SK-N-SH (cell line): ENCODE measurements at regions not wholly inside any gene's neighbourhood (a gene's known extent, or its start where the extent isn't known, plus 50 kb on each side); places are given as distances from the start of the nearest gene placed in this dataset.

Experiments used
- CTCF ChIA-PET: fragments of 300-600, 350-600 bp; formaldehyde crosslinking; extraction: SDS; loops from one replicate; lab custom pipeline; 2021; lab: Yijun Ruan, JAX
- POLR2A ChIA-PET: fragments of 350-600 bp; sonication (Branson Sonifier 250); formaldehyde crosslinking; extraction: SDS; loops from one replicate; lab custom pipeline; 2020; ENCODE audit warnings: antibody characterized with exemption, inconsistent platforms; lab: Yijun Ruan, JAX
- DNase-seq: peaks from one replicate; pipeline ENCODE4 v3.0.0; 2012
- H2AFZ ChIP-seq: fragments of 200-600 bp; sonication (generic); 2 replicates; pipeline ENCODE4 v1.8.1; 2016; ENCODE audit warnings: antibody characterized with exemption, mild to moderate bottlenecking, low read depth
- H3F3A ChIP-seq: fragments of 200-600 bp; sonication (generic); replicated peaks from 2 replicates; pipeline ENCODE3; 2016; ENCODE audit warnings: antibody characterized with exemption, mild to moderate bottlenecking; ENCODE audit not compliant: insufficient read depth
- H3K27ac ChIP-seq, 2 experiments: fragments of 200-500 bp in 1 of 2; fragments of 200-600 bp in 1 of 2; sonication (Bioruptor generic) in 1 of 2; sonication (generic), shearing (Covaris generic) in 1 of 2; 2 replicates each; pipeline versions ENCODE4 v1.5.1 to v1.6.1; 2014 to 2016; ENCODE audit warnings: low read depth in 2 of 2, inconsistent platforms in 1 of 2, low read length in 1 of 2, mild to moderate bottlenecking in 1 of 2, mixed read lengths in 1 of 2
- H3K27me3 ChIP-seq: fragments of 200-600 bp; sonication (generic), shearing (Covaris generic); 2 replicates; pipeline ENCODE4 v1.6.1; 2016; ENCODE audit warnings: mixed run types; ENCODE audit not compliant: insufficient read depth
- H3K36me3 ChIP-seq, 2 experiments: fragments of 200-500 bp in 1 of 2; fragments of 200-600 bp in 1 of 2; sonication (Bioruptor generic) in 1 of 2; sonication (generic) in 1 of 2; replicated peaks in 1 of 2; 2 replicates each; pipeline versions ENCODE3 to v1.5.1; 2014 to 2016; ENCODE audit warnings: low read length in 1 of 2, mild to moderate bottlenecking in 1 of 2; ENCODE audit not compliant: insufficient read depth in 2 of 2, control insufficient read depth in 1 of 2
- H3K4me1 ChIP-seq, 2 experiments: fragments of 200-500 bp in 1 of 2; fragments of 200-600 bp in 1 of 2; sonication (Bioruptor generic) in 1 of 2; sonication (generic), shearing (Covaris generic) in 1 of 2; 2 replicates each; pipeline versions ENCODE4 v1.5.1 to v1.6.1; 2014 to 2016; ENCODE audit warnings: low read depth in 1 of 2, low read length in 1 of 2, mixed run types in 1 of 2; ENCODE audit not compliant: insufficient read depth in 2 of 2, control insufficient read depth in 1 of 2
- H3K4me2 ChIP-seq: fragments of 200-600 bp; sonication (generic), shearing (Covaris generic); 2 replicates; pipeline ENCODE4 v1.6.1; 2017; ENCODE audit warnings: mixed run types
- H3K4me3 ChIP-seq, 2 experiments: fragments of 200-500 bp in 1 of 2; fragments of 200-600 bp in 1 of 2; sonication (Bioruptor generic) in 1 of 2; sonication (generic), shearing (Covaris generic) in 1 of 2; 2 replicates each; pipeline versions ENCODE4 v1.5.1 to v1.8.1; 2014 to 2016; ENCODE audit warnings: low read depth in 2 of 2, inconsistent platforms in 1 of 2, low read length in 1 of 2, mild to moderate bottlenecking in 1 of 2, mixed read lengths in 1 of 2, moderate library complexity in 1 of 2
- H3K79me2 ChIP-seq: fragments of 200-600 bp; sonication (generic); 2 replicates; pipeline ENCODE4 v1.8.1; 2017; ENCODE audit warnings: mild to moderate bottlenecking; ENCODE audit not compliant: insufficient read depth
- H3K9ac ChIP-seq: fragments of 200-600 bp; sonication (generic); 2 replicates; pipeline ENCODE4 v1.6.1; 2017; ENCODE audit warnings: mixed run types
- H3K9me2 ChIP-seq: fragments of 200-600 bp; sonication (generic); 2 replicates; pipeline ENCODE4 v1.6.1; 2017; ENCODE audit warnings: mixed run types
- H3K9me3 ChIP-seq: fragments of 200-600 bp; sonication (generic); 2 replicates; pipeline ENCODE4 v1.6.1; 2017; ENCODE audit warnings: mixed run types, mild to moderate bottlenecking, moderate library complexity
- H4K20me1 ChIP-seq: fragments of 200-600 bp; sonication (generic); 2 replicates; pipeline ENCODE4 v1.6.1; 2017; ENCODE audit warnings: mild to moderate bottlenecking, mixed run types; ENCODE audit not compliant: insufficient read depth
- ELF1 ChIP-seq: IDR thresholded peaks from 2 replicates; pipeline ENCODE4 v1.4.0; 2012
- EP300 ChIP-seq, 2 experiments: IDR thresholded peaks; 2 replicates each; pipeline versions ENCODE4 v1.4.0 to v1.6.1; 2012; ENCODE audit warnings: borderline replicate concordance in 1 of 2, low read depth in 1 of 2, low read length in 1 of 2
- FOSL2 ChIP-seq: IDR thresholded peaks from 2 replicates; pipeline ENCODE4 v1.4.0; 2012; ENCODE audit warnings: low read depth, mild to moderate bottlenecking, moderate library complexity, borderline replicate concordance
- FOXJ3 ChIP-seq: sonication (generic); formaldehyde crosslinking; IDR thresholded peaks from 2 replicates; pipeline ENCODE4 v1.5.1; 2020; ENCODE audit warnings: mild to moderate bottlenecking, missing genetic modification reagents
- FOXM1 ChIP-seq: IDR thresholded peaks from 2 replicates; pipeline ENCODE4 v1.4.0; 2012; ENCODE audit warnings: low read depth, mild to moderate bottlenecking
- GATA2 ChIP-seq: sonication (generic); formaldehyde crosslinking; IDR thresholded peaks from 2 replicates; pipeline ENCODE4 v1.5.0; 2020; ENCODE audit warnings: mild to moderate bottlenecking, missing genetic modification reagents
- JUND ChIP-seq: IDR thresholded peaks from 2 replicates; pipeline ENCODE4 v1.4.0; 2012
- MXI1 ChIP-seq: IDR thresholded peaks from 2 replicates; pipeline ENCODE4 v1.6.1; 2012; ENCODE audit warnings: mild to moderate bottlenecking, low read depth, low read length, improper control_type of control experiment
- NRF1 ChIP-seq: IDR thresholded peaks from 2 replicates; pipeline ENCODE4 v1.6.1; 2012; ENCODE audit warnings: low read depth, mild to moderate bottlenecking, low read length
- PBX3 ChIP-seq: IDR thresholded peaks from 2 replicates; pipeline ENCODE4; 2012
- POLR2AphosphoS5 ChIP-seq: IDR thresholded peaks from 2 replicates; pipeline ENCODE4 v1.6.1; 2012; ENCODE audit warnings: low read depth, low read length
- RAD21 ChIP-seq: IDR thresholded peaks from 2 replicates; pipeline ENCODE4 v1.6.1; 2012; ENCODE audit warnings: mild to moderate bottlenecking, low read length
- RFX5 ChIP-seq: IDR thresholded peaks from 2 replicates; pipeline ENCODE4 v1.6.1; 2012; ENCODE audit warnings: mild to moderate bottlenecking, improper control_type of control experiment, low read length
- TAF1 ChIP-seq: IDR thresholded peaks from 2 replicates; pipeline ENCODE4 v1.6.1; 2012; ENCODE audit warnings: low read depth, mild to moderate bottlenecking, low read length, moderate library complexity, borderline replicate concordance
- TCF12 ChIP-seq: IDR thresholded peaks from 2 replicates; pipeline ENCODE4 v1.4.0; 2012
- TEAD4 ChIP-seq: IDR thresholded peaks from 2 replicates; pipeline ENCODE4 v1.4.0; 2012; ENCODE audit warnings: mild to moderate bottlenecking, borderline replicate concordance; ENCODE audit not compliant: insufficient read depth
- USF1 ChIP-seq: IDR thresholded peaks from 2 replicates; pipeline ENCODE4 v1.4.0; 2012; ENCODE audit warnings: low read depth, borderline replicate concordance
- YY1 ChIP-seq: IDR thresholded peaks from 2 replicates; pipeline ENCODE4 v1.4.0; 2012; ENCODE audit warnings: low read depth, mild to moderate bottlenecking
- ZBTB33 ChIP-seq: IDR thresholded peaks from 2 replicates; pipeline ENCODE4 v1.4.0; 2012; ENCODE audit warnings: low read depth, borderline replicate concordance
- WGBS: methylation state at CpG from one replicate; pipeline ENCODE4 v1.1.6; 2017; ENCODE audit warnings: low lambda C conversion rate; 5-methylcytosine and 5-hydroxymethylcytosine counted together
- TF ChIP-seq, protein P1 (sequence below): fragments of 200-600 bp; sonication (generic); IDR thresholded peaks from 2 replicates; pipeline ENCODE4 v1.6.1; 2017; ENCODE audit warnings: antibody characterized with exemption, mild to moderate bottlenecking, moderate library complexity
- TF ChIP-seq, protein P2 (sequence below): fragments of 150-350 bp; IDR thresholded peaks from 2 replicates; pipeline ENCODE4 v1.6.1; 2016; ENCODE audit warnings: mild to moderate bottlenecking, low read depth, low read length

GRCh38 chr11:15896530-15896929 is 459.8 kb downstream of the SOX6 start:
- no peak overlapping the region for H3K9ac ChIP-seq
- no peak overlapping the region for H3K4me2 ChIP-seq
- H3K9me3 ChIP-seq, result no peaks in the 10 kb centered on the region
- TF ChIP-seq RAD21, result no peak
- no peak for TF ChIP-seq RFX5
- no peak for TF ChIP-seq GATA2 (CRISPR knock-in tag)
- TF ChIP-seq POLR2AphosphoS5, result no peak
- TF ChIP-seq ZBTB33, result no peak
- H3F3A ChIP-seq, result no peaks in the 10 kb centered on the region
- POLR2A ChIA-PET, result no interaction called here
- no peak overlapping the region for H3K27ac ChIP-seq
- H3K9me2 ChIP-seq, result no peaks in the 10 kb centered on the region
- 57% methylated on average over 3 of the region's 3 CpGs for WGBS
- no peak for DNase-seq
- H3K36me3 ChIP-seq, result no peaks in the 10 kb centered on the region
- H3K4me3 ChIP-seq, result no peak overlapping the region
- no peak overlapping the region for H2AFZ ChIP-seq
- CTCF ChIA-PET, result no interaction called here
- no peaks in the 10 kb centered on the region for H3K79me2 ChIP-seq
- no peaks in the 10 kb centered on the region for H4K20me1 ChIP-seq
- peaks cover 0 to 19% of the 10 kb centered on the region in 2 experiments; a peak in 3 of 4 replicates for H3K4me1 ChIP-seq
- H3K27me3 ChIP-seq, result no peaks in the 10 kb centered on the region

DNA sequence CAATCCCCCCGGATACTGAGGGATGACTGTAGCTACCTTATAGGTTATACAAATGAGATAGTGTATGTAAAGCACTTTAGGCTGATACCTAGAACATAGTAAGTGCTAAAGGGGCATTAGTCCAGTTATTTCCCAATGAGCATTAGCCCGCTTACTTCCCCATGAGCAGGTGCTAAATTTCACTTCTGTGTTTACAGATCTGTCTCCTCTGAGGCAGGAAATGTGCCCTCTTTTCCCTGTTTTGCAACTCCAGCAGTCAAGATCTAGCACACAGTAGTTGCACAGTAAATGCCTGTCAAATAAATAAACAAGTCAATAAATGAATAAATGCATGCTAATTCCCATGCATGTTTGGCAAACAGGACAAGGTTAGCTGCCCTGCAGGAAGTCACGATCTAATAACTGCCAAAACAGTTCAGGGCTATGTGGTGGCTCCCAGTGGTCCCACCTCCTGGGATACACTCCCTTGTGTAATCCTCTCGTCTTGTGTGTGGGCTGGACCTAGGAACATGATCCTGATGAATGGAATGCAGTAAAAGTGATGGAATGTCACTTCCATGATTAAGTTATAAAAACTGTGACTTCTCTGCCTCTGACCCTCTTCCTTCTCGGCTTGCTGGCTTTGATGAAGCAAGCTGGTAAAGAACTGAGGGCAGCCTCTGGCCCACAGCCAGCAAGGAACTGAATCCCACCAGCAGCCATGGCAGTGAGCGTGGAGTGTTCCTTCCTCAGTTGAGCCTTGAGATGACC is 459.0 kb downstream of the SOX6 start:
- H3K4me2 ChIP-seq, result no peak overlapping the region
- POLR2A ChIA-PET, result no interaction called here
- no peak overlapping the region for H3K4me3 ChIP-seq
- no peaks in the 10 kb centered on the region for H4K20me1 ChIP-seq
- no peak overlapping the region for H2AFZ ChIP-seq
- no peaks in the 10 kb centered on the region for H3K9me3 ChIP-seq
- TF ChIP-seq NRF1 (no peak), RAD21 (no peak), EP300 (IDR thresholded peaks at IDR 0.05; ENCODE audit: borderline replicate concordance in 1 of 2, low read depth in 1 of 2, low read length in 1 of 2) (no peak), JUND (no peak), POLR2AphosphoS5 (no peak), MXI1 (no peak), PBX3 (no peak), ELF1 (no peak), FOXM1 (no peak), FOXJ3 (CRISPR knock-in tag) (no peak), TCF12 (no peak), GATA2 (CRISPR knock-in tag) (no peak), USF1 (no peak), TEAD4 (no peak), RFX5 (no peak), FOSL2 (no peak), YY1 (no peak), TAF1 (no peak)
- TF ChIP-seq, protein P1, sequence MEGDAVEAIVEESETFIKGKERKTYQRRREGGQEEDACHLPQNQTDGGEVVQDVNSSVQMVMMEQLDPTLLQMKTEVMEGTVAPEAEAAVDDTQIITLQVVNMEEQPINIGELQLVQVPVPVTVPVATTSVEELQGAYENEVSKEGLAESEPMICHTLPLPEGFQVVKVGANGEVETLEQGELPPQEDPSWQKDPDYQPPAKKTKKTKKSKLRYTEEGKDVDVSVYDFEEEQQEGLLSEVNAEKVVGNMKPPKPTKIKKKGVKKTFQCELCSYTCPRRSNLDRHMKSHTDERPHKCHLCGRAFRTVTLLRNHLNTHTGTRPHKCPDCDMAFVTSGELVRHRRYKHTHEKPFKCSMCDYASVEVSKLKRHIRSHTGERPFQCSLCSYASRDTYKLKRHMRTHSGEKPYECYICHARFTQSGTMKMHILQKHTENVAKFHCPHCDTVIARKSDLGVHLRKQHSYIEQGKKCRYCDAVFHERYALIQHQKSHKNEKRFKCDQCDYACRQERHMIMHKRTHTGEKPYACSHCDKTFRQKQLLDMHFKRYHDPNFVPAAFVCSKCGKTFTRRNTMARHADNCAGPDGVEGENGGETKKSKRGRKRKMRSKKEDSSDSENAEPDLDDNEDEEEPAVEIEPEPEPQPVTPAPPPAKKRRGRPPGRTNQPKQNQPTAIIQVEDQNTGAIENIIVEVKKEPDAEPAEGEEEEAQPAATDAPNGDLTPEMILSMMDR, result no peak
- TF ChIP-seq, protein P2, sequence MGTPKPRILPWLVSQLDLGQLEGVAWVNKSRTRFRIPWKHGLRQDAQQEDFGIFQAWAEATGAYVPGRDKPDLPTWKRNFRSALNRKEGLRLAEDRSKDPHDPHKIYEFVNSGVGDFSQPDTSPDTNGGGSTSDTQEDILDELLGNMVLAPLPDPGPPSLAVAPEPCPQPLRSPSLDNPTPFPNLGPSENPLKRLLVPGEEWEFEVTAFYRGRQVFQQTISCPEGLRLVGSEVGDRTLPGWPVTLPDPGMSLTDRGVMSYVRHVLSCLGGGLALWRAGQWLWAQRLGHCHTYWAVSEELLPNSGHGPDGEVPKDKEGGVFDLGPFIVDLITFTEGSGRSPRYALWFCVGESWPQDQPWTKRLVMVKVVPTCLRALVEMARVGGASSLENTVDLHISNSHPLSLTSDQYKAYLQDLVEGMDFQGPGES, result no peak
- TF ChIP-seq, all 33 proteins: peak for 0
- CTCF ChIA-PET, result no interaction called here
- Histone ChIP-seq H3K27ac (no peak overlapping the region), H3K9ac (no peak overlapping the region), H3K79me2 (no peaks in the 10 kb centered on the region), H3K4me1 (peaks cover 0 to 18% of the 10 kb centered on the region in 2 experiments; a peak in 3 of 4 replicates), H3K27me3 (no peaks in the 10 kb centered on the region), H3F3A (no peaks in the 10 kb centered on the region), H3K9me2 (no peaks in the 10 kb centered on the region), H3K36me3 (no peaks in the 10 kb centered on the region)
- DNase-seq, result no peak
- WGBS, result 32% methylated on average over 5 of the region's 6 CpGs
